ENCODE measurements at regions not wholly inside any gene's neighbourhood (a gene's known extent, or its start where the extent isn't known, plus 50 kb on each side); places are given as distances from the start of the nearest gene placed in this dataset.

DNA sequence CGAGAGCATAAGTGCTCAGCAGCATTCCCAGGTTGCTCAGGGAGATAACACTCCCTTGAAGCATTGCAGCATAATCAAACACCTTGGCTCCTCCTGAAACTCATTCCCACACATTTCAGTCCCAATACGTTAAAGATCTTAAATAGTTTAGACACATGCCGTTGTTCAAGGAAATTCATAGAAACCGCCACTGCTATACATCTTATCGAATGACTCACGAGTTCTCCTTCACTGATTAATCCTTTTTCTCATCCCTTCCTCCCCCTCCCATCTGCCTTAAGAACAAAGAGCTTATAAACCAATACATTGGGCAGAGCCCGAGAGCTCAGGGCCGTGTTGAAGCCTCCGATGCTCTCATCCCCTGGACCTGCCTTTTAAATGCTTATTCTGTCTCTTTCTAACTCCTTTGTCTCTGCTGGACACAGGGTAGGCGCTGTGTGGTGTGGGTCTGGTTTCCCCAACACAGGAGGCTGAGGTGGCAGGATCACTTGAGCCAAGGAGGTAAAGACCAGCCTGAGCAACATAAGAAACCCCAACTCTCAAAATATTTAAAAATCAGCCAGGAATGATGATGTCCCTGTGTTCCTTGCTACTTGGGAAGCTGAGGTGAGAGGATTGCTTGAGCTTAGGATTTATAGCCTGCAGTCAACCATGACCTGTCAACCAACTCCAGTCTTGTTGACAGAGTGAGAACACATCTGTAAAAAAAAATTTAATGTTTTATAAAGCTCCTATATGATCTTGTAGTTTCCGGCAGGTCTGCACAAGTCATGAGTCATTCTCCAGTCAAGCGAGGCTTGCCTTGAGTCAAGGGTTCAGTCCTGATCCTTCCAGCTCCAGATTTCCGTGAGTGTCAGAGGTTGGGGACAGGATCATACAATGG, 394.0 kb upstream of the HSFY2 start:
- no peak for DNase-seq (ENCODE audit: extremely low read depth, low read depth)

DNA sequence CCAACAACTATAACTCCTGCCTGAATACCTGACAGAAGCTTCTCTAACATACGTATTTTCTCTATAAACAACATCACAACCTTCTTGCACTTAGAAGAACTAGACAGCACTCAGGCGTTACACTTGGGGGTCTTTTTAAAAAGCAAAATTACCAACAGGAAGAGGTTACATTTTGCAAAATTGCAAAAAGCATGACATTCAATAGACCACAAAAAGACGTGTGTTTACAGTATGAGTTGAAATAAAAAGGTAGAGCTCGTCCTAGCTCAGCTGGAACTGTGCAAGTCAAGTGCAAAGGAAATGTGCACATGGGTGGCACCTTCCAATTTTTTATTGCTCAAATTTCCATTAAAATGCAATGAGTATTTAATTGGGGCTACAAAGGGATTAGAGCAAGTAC, 375.2 kb upstream of the HSFY2 start:
- no peak for DNase-seq (ENCODE audit: extremely low read depth, low read depth)

DNA sequence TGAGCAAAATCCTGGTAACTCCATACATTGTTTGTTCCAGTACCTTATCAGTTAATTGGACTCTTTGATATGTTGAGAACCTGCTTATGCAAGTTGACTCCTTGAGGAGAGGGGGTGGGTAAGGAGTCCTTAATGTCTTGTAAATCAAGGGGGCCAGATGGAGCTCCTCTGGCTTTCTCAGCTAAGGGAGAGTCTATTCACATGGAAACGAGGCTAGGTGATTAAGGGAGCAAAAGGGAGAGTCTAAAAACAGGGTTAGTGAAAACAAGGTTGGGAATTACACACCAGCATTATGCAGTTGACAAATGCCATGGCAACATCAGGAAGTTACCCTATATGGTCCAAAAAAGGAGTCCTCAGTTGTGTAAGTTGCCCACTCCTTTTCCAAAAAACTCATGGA, 372.8 kb upstream of the HSFY2 start:
- DNase-seq (ENCODE audit: extremely low read depth, low read depth), result no peak

DNA sequence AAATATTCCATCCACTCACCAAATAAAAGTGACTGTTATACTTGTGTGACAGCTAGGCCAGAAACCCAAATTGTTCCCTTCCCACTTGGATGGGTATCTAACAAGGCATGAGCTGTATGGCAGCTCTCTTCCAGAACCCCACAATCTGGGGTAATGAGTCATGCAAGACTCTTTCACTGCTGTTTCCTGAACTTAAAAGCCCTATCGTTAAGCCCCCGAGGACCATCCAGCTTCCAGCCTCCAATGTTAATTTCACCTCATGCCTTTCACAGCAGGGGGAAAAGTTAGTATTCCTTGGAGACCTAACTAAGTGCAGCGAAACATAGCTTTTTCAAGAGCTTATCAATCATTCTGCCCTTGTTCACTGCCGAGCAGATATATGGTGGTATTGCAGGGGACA, 368.6 kb upstream of the HSFY2 start:
- no peak for DNase-seq (ENCODE audit: extremely low read depth, low read depth)

DNA sequence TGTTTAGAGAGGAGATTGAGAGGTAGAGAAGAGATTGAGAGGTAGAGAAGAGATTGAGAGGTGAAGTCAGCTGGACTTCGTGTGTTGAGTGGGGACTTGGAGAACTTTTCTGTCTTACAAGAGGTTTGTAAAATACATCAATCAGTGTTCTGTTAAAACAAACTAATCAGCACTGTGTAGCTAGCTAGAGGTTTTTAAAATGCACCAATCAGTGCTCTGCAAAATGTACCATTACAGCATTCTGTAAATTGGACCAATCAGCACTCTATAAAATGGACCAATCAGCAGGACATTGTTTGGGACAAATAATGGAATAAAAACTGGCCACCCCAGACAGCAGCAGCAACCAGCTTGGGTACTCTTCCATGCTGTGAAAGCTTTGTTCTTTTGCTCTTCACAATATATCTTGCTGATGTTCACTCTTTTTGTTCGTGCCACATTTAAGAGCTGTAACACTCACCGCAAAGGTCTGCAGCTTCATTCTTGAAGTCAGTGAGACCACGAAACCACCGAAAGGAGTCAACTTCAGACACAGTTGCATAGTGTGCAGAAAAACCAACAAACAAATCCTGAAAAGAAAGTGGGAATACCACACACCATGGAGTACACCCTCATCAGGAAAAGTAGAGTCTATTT, 366.9 kb upstream of the HSFY2 start:
- no peak for DNase-seq (ENCODE audit: extremely low read depth, low read depth)

DNA sequence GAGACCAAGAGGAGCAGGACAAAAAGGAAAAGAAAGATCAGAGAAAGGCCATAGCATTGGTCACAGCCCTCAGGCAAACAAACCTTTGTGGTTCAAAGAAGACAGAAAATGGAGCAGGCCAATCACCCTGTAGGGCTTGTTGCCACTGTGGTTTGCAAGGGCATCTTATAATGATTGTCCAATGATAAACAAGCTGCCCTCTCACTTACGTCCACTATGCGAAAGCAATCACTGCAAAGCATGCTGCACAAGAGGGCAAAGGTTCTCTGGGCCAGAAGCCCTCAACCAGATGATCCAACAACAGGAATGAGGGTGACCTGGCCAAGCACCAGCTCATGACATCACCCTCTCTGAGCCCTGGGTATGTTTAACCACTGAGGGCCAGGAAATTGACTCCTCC, 360.9 kb upstream of the HSFY2 start:
- no peak for DNase-seq (ENCODE audit: extremely low read depth, low read depth)

DNA sequence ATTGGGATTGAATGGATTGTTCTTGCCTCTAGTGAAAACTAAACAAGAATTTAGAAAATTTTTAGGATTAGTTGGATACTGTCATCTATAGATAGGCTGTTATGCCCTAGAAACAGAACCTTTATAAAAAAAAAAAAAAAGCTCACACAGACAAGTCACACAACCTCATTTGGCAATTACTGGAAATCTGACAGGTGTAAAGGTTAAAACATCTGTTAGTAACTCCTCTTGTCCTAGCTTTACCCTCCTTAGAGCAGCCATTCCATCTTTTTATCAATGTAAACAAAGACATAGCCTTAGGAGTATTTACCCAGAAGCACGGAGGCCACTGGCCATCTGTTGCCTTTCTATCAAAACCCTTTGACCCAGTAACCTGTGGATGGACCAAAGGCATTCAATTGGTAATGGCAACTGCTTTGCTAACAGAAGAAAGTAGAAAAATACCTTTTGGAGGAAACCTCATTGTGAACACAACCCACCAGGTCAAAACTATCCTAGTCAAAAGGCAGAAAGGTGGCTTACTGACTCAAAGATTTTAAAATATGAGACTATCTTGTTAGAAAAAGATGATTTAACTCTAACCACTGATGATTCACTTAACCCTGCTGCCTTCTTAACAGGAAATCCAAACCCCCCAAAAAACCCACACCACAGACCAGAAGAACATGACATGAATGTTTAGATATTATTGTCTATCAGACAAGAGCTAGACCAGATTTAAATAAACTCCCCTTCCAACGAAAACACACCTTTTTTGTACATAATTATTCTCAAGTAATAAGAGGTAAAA, 357.2 kb upstream of the HSFY2 start:
- no peak for DNase-seq (ENCODE audit: extremely low read depth, low read depth)

DNA sequence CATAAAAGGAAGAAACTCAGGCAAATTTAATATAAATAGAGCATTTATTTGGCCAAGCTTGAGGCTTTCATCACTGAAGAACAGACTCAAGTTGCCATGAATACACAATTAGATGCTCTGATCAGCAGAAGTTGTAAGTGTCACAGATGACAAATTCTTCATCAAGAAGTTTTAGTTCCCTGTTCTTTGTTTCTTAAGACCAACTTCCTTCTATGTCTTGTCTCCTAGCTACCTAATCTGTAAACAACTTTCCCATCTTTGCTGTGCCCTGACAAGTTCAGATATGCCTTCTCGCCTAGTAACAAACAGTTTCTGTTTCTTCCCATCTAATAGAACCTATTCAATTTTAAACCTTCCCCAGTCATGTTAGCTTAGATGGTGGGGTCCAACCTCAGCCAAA, 353.4 kb upstream of the HSFY2 start:
- DNase-seq (ENCODE audit: extremely low read depth, low read depth), result no peak

DNA sequence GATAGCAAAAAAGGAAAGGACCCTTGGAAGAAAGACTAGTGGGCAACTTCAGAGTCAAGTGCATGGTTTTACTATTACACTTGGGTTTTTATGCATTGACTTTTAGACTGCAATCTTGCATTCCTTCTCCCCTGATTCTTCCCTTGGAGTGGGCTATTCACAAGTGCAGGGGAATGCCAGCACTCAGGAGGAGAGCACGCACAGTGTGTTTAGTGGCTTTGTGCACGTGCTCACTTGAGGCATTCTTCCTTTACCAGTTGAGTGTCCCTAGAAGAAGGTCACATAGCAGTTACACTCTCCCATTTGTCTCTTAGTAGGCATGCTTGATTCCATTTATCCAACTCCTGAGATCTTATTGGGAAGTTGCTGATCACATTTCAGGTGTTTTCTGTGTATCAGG, 351.1 kb upstream of the HSFY2 start:
- no peak for DNase-seq (ENCODE audit: extremely low read depth, low read depth)

DNA sequence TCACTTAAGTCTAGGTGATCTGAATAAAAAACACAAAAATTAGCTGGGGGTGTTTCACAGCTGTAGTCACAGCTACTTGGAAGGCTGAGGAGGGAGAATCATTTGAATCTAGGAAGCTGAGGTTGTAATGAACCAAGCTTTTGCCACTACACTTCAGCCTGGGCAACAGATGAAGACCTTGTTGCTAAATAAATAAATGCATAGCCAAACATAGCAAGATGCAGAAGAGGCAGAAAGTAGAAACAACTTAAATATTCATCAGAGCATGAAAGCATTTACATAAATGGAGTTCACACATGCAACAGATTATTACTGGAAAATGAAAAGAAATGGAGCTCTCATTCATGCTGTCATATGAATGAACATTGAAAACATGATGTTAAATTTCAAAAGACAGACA, 348.9 kb upstream of the HSFY2 start:
- no peak for DNase-seq (ENCODE audit: extremely low read depth, low read depth)

DNA sequence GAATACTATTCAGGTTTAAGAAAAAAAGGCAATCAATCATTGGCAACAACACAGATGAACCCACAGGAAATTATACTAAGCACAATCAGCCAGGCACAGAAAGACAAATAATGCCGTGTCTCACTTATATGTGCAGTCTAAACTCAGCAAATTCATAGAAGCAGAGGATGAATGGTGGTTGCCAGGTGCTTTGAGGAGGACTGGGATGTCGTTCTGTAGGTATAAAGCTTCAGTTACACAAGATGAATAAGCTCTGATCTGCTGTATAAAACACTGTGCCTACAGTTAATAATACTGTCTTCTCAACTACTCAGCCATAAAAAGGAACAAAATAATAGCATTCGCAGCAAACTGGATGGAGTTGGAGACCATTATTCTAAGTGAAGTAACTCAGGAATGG, 324.8 kb upstream of the HSFY2 start:
- no peak for DNase-seq (ENCODE audit: extremely low read depth, low read depth)

DNA sequence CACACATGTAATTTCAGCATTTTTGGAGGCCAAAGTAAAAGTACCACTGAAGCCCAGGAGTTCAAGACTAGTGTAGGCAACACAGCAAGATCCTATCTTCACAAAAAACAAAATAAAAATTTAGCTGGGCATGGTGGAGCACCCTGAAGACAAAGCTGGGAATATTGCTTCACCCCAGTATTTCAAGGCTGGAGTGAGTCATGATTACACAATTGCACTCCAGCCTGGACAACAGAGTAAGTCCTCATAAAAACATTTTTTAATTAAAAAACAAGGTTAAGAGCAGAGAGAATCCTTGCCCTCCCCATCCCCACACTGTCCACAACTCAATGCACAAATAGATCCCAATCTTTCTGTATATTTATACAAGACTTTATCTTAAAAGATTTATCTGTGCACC, 321.9 kb upstream of the HSFY2 start:
- no peak for DNase-seq (ENCODE audit: extremely low read depth, low read depth)

DNA sequence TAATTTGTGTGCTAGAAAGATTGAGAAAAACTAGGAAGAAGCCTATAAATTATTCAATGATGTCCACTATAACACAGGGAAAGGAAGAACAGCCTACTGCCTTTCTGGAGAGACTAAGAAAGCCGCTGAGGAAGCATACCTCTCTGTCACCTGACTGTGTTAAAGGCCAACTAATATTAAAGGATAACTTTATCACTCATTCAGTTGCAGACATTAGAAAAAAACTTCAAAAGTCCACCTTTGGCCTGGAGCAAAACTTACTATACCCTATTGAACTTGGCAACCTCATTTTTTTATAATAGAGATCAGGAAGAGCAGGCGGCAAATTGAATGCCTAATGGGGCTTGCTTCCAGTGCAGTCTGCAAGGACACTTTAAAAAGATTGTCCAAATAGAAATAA, 309.5 kb upstream of the HSFY2 start:
- DNase-seq (ENCODE audit: extremely low read depth, low read depth), result no peak

DNA sequence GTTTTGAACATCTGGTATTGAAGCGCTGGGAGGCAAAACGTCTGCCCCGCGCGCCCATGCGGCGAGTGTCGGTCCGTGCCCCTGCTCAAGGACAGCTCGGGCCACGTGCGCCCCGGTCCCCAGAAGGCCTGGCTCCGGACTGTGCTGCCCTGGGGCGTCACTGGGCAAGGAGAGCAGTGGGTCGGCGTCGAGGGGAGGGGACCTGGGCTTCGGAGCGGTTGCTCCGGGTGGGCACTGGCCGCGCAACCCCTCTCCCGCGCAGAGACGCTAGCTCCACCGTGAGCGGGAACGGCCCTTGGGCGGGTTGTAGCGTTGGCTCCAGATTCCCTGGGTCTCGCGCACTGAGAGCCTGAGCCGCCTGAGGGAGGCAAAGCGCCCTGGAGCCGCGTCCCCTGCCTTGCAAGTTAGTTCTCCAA, 304.2 kb upstream of the HSFY2 start:
- no peak for DNase-seq (ENCODE audit: extremely low read depth, low read depth)

DNA sequence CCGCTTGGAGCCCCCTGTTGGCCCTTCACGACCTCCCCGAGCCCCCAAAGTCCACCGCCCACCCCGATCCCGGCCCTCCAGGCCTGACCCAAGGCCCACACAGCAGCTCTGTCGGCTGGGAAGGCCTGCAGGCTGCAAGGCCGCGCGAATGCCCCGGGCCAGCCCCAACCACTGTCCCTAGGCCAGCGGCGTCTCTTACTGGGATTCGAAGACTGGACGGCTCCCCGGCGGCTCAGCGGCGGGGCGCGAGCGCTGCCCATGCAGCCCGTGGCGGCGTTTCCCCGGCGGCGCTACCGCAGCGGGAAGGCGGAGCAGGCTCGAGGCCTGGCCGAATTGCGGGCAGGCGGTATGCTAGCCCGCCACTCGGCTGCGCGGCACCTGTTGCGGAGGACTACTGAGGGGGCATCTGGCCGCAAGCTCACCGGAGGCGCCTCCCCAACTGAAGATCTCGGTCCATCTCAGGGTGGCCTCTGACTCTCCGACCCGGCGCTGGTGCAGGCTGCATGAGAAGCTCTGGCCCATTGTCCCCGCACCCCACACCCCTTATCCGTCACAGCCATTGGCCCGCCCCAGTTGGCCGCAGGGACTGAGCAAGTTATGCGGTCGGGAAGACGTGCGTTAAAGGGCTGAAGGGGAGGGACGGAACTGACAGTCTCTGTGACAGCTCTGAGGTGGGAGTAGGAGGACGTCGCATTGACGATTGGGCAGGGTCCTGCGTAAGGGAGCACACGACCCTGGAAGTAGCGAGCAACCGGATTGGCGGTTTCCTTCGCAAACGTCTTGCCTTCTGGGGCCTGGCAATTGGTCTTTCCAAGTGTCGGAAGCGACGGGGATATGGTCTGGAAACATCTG, 303.5 kb upstream of the HSFY2 start:
- DNase-seq (ENCODE audit: extremely low read depth, low read depth), result peak; percentile 1

DNA sequence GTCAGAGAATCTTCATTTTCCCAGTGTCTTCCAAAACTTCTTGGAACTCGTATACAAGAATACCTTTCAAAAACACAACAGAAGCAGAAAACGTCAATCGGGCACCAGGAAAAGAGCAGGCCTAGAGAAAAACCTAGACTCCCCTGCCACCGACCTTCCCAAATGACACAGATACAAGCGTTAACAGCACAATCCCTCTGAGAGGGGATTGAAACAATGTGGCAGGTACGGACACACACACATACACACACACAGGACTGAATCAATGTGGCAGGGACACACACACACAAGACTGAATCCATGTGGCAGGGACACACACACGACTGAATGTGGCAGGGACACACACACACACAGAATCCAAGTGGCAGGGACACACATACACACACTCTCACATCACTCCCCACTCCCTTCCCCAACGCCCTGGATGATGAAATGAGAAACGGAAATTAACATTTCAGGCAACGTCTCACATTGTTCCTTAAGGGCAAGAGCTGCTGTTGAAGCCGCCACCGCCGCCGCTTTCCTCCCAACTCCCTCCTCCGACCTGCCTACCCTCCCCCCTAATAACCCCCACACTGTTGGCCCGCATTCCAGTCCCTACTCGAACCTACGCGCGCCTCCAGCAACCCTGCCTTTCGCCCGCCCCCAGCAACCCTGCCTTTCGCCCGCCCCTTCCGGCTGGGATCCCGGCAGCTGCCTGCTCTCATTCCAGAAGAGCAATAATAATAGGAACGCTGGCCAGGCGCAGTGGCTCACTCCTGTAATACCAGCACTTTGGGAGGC, 302.1 kb upstream of the HSFY2 start:
- DNase-seq (ENCODE audit: extremely low read depth, low read depth), result peak; percentile 72

DNA sequence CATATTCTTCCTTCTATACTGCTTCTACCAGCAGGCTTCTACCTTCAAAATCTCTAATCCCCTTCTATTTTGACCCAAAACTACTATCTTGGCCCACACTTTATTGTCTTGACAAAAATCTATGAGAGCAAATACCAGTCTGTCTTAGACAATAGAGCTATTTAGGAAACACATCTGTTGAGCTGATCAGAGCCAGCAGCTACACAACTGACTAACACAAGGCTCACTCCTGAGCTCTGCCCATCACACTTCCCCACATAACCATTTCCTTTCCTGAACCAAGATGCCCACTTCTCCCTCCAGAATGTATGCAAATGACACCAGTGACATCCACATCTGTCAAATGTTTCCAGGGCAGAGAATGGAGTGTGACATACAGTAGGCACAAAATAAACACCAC, 293.9 kb upstream of the HSFY2 start:
- no peak for DNase-seq (ENCODE audit: extremely low read depth, low read depth)

DNA sequence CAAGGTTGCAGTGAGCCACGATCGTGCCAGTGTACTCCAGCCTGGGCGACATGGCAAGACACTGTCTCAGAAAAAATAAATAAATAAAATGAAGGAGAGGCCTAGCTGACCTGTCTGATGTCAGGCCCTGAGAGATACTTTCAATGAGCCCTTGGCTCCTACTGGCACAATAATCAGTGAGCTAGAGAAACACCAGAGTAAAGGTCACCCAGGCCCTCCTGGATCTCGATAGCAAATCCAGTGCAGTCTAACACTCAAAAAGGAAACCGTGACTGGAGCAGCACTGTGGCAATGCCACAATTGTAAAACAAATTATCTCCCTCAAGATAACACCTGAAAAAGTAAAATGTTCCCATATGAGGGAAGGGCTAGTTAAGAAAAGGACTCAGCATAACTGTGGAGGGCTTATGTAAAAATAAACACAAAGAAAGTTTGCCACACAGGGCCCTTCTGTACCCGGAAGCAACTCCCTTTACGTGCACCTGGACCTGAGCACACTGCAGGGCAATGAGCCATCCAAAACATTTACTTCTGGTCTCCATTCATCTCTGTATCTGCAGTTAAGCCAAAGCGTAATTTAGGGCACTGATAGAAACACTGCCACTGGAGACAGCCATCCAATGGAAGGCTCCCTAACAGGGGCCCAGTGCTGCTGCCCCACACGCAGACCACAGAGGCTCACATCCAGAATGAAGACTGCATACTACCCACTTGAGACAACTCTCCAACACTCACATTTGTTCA, 293.1 kb upstream of the HSFY2 start:
- no peak for DNase-seq (ENCODE audit: extremely low read depth, low read depth)

DNA sequence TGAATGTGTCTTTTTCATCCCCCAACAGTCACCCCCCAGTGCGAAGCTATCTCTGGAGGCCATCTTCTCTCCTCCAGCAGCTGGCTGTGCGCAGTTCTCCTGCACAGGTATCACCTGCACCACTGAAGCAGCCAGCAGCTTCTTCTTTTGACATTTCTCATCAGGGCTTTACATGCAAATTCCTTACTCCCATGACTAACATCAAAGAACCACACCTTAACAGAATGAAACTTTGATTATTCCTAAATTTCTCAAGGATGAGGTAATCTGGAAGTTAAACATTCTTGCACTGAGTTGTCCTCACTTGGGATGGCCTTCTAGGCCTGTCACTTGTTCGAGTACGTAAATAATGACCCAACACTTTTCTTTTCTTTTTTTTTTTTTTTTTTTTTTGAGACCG, 291.6 kb upstream of the HSFY2 start:
- DNase-seq (ENCODE audit: extremely low read depth, low read depth), result no peak
